Right hindlimb (tissue), 1 donor: ENCODE measurements at regions not wholly inside any gene's neighbourhood (a gene's known extent, or its start where the extent isn't known, plus 50 kb on each side); places are given as distances from the start of the nearest gene placed in this dataset.
A peak's percentile ranks its signal among the peaks of the same experiment; 100 is the strongest.

Source experiments
- DNase-seq: peaks from one replicate; pipeline ENCODE4 v3.0.0-alpha.2; 2018

DNA sequence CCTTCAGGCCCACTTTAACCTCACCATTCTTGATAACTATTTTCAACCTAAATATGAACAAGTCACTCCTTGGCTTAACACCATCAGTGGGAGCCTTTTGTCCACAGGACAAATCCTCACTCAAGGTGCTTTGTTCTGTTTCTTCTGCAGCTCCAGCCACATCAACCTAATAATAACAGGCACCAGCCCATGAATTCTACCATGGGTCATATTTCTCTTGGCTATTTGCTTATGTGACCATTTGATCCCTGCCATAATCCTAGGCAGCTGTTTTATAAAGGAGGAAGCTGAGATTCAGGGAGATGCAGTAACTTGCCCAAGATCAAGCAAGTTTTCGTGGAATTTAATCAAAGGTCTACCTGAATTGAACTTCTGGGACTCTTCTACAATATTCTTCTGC is 561.3 kb downstream of the DHX35 start:
- no peak for DNase-seq

DNA sequence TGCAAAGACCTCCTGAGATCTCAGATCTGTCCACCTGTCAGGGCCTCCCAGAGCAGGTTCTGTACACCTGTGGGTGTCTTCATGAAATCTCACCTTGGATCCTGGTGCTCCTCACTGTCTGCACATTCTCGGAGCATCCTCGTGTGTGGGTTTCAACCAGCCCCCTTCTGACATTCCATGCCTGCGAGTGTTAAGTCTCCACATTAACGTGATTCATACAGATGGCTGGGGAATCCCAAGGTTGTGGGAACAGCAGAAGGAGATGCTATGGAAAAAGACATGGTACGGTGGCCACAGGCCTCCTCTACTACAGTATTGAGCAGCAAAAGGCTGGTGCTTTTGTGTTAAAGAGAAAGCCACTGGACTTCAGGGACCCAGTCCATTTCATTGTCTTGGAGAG is 556.5 kb downstream of the DHX35 start:
- DNase-seq = no peak

DNA sequence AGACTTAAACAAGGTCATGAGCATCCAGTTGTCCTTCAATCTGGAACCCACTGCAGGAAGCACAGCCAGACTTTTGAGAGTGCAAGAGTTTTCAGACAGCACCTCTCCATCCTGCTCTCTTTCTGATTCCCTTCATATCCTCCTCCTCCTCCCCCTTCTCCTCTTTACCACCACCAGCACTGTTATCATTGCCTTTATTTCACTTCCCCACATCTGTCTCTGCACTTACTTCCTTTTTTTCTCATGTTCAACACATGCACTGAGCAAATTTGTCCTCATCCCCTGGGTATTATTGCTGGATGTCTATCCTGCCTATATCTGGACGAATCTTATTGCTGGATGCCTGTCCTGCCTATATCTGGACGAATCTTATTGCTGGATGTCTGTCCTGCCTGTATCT is 554.8 kb downstream of the DHX35 start:
- no peak for DNase-seq

DNA sequence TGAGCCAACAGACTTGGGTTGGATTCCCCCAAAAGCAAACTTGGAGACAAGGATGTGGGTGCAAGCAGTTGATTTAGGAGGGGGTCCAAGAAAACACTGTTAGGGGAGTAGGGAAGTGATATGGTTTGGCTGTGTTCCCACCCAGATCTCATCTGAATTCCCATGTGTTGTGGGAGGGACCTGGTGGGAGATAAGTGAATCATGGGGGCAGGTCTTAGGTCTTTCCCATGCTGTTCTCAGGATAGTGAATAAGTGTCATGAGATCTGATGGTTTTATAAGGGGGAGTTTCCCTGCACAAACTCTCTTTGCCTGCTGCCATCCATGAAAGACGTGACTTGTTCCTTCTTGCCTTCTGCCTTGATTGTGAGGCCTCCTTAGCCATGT is 542.6 kb downstream of the DHX35 start:
- no peak for DNase-seq

DNA sequence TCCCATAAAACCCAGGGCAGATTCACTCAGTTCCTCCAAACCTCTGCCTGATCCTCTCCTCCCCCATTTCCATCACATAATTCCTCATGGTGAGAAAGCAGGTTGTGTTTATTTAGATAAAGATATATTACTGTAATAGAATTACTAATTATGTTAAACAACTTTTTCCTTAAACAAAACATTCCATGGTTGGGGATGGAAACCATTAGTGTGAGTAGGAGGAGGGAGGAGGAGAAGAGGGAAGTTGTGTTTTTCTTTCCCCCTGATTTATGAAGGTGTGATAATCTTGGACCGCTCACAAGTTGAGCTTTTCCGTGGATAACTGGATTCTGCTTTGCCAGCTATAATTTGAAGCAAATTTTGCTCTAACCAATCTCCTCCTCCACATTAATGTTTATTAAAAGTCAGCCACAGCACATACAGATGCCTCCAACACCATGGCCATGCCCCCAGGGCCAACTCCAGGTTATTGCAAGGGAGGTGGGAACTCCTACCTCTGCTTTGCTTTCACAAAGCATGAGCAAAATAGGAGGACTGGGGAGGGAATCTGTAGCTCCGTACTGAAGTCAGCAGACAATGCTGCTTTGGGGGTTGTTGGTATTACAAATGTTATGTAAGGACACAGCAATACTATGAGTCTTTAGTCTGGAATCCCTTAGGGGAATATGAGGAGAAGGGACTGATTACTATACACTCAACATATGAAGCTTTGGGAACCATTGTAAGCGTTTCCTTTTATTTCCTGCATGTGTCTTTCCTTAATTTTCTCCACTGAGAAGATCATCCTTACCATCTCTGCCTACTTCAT is 542.0 kb downstream of the DHX35 start:
- DNase-seq = no peak

DNA sequence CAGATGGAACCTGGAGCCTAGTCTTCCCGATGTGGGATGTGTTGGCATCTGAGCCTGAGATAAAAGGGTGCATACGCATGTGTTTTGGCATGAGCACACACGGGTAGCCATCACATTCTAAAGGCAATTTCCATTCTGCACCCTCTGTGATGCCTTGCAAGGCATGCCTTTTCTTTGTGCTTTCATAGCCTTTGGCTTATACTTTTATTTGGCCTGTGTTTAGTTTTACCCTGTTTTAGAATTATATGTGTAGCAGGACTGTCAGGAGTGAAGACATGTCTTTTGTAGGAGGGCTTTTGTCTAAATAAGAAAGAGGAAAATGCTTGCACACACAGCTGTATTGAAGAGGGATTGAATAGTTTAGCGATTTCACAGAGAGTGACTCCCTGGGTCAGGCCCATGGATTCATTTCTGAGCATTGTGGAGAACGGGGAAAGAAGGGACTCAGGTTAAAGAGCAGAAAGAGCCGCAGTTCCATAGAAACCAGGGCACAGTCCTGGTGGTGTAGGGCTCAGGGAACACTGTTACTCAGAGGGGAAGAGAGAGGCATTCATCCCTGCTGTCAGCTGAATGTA is 530.2 kb downstream of the DHX35 start:
- no peak for DNase-seq

DNA sequence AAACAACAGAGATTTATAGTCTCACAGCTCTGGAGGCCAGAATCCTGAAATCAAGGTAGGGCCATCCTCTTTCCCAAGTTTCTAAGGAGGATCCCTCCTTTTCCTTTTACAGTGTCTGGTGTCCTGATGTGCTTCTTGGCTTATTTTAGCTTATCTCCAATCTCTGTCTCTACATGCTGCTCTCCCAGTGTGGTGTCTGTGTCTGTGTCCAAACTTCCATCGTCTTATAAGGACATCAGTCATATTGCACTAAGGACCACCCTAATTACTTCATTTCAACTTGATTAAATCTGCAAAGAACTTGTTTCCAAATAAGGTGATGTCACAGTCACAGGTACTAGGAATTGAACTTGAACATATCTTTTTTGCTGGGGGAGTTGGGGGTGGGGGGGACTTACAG is 529.6 kb downstream of the DHX35 start:
- DNase-seq = no peak

DNA sequence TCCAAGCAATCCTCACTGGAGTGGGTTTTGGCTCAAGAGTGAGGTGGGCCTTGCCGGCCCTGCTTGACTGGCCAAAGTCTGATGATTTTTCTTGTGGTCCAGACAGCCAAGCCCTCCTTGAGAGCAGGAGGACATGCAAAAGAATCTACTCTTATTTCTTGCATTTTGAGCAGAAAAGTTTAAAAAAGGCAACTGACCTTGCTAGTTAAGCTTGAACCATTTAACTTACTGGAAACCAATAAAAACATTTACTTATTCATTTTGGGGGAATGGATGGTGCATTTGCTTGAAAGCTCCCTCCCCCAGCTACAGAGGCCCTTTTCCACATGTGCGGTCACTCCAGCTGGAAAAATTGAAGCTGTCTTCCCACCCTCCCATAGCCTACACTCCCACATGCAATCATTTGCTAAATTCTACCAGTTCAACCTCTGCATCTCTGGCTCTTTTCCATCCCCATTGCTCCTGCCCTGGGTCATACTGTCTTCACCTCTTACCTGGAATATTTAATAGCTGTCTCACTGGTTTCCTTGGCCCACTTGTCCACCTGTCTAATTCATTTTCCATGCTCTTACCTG is 527.9 kb downstream of the DHX35 start:
- peak; percentile 51 for DNase-seq

DNA sequence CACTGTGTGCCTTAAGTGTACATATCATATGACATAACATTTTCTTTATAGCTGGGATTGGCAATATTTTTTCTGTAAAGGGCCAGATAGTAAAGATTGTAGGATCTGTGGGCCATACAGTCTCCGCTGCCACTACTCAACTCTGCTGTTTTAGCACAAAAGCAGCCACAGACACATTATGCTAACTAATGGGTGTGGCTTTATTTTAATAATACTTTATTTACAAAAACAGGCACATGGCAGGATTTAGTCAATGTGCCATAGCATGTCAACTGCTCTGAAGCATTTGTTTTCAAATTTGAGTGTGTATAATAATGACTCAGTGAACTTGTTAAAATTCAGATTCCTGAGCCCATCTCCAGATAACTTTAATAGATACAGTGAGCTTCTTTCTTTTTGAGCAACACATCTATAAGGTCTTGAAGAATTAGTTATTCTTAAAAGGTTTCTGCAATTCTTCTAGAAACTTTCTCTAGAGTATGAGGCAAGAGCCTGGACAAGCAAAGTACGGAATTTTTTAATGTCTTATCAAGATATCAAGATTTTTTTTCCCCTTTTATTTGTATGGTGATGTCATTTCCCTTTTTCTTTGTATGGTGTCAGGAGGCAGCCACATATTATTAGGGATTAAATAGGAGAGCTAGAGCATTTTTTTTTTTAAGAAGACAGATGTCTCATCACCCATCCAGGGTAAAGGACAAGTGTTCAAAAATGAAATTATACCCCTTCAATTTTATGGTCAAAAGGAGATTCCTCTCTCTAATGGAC is 518.3 kb downstream of the DHX35 start:
- no peak for DNase-seq

DNA sequence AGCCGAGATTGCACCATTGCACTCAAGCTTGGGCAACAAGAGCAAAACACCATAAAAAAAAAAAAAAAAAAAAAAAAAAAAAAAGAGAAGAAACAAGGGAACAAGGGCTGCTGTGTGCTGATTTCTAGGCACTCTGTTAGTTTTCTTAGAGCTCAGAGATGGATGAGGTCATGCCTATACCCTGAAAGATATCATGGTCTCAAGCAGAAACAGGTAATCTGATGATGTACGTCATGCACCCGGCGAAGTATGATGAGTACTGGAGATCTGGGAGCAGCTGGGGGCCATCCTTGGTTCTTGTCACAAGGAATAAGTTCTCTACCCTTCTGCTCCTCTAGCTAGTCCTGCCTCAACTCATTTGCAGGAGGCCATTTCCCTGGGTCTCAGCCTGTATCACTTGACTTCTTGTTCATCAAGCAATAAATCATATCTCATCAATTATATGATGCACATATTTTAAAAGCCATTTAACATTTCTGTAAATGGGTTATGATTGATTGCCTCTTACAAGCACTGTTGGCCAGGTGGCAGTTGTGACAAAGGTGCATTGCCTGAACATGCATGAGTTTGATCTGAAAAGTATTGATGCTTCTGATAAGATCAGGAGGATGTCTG is 517.2 kb downstream of the DHX35 start:
- no peak for DNase-seq

DNA sequence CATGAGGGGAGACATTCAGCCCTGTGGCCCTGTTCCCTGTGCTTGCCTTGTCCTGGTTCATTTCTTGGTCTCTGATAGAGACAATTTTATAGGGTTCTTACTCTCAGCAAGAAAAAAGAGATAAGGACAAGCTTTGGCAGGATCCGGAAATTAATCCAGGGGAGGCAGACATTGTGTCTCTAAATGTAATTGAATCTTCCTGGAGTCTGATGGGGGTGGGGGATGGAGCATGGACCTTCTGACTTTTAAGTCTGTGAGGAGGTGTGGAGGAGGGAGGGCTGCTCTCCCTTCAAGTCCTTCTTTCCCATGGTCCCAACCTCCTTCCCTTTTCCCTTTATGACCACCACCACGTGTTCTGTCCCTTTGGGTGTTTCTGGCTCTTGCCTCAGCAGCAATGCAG is 512.7 kb downstream of the DHX35 start:
- no peak for DNase-seq

DNA sequence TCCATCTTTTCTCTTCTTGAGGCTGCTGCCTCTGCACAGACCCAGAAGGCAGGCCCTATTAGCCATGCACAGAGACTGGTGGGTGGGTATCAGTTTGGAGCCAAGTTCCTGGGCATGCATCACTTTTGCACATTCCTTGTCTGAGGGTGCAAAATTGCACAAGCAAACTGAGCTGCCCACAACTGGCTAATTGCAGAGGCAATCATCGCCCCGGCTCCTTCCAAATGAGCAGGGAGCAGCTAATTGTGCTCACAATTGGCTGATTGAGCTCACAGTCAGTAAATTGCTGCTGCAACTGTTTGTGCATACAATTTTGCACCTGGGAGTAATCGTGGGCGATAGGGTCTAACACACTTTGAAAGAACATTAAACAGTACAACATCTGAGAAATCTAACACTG is 511.4 kb downstream of the DHX35 start:
- no peak for DNase-seq

DNA sequence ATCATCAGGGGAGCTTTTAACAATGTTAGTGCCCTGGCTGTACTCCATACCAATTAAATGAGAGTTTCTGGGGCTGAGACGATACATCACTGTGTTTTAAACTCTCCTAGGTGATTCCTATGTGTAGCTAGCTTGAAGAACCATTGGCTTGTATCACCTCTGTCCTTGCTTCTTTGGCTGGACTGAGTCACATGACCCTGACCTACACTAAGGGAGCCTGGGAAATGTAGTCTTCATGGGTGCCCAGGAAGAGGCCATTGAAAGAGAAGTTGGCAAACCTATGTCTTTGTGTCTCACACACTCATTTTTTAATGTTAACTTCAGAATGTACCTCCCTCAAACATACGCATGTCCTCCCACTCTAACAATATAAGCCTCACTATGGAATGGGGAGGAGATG is 506.6 kb downstream of the DHX35 start:
- DNase-seq = no peak

DNA sequence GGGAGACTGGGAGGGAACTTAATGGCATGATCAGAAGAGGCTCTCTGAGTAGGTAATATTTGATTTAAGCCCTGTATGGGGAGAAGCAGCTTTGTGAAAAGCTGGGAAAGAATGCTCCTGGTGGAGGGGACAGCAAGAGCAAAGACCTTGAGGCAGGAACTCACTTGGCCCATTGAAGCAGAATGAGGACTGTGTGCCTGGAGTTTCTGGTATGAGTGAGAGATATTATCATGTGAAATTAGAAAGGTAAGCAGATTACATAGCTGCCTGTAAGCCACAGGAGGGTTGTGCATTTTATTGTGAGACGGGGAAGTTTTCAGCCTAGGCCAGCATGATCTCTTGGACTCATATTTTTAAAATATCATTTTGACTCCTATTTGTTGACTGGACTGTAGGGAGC is 502.1 kb downstream of the DHX35 start:
- DNase-seq = no peak

DNA sequence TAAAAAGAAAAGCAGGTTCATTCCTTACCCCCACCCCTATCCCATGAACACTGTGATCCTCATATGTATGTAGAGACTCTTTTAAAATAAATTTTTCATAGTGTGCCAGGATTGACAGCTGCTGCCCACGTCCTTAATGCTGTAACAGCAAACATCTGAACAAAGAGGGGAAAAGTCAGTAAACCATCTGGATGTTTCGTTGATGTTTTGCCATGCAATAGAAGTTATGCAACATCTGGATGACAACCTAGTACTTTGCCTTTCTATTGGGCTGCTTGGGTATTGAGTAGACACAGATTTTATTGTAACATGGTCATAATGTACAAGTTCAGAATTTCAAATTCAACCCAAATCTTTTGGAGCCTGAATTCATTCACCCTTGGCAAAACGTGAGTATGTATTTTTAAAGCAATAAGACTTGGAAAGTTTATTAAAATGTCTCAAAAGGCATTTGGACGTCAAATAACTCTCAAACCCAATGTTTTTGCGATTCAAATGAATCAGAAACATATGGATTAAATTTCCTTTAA is 500.3 kb downstream of the DHX35 start:
- DNase-seq = no peak

DNA sequence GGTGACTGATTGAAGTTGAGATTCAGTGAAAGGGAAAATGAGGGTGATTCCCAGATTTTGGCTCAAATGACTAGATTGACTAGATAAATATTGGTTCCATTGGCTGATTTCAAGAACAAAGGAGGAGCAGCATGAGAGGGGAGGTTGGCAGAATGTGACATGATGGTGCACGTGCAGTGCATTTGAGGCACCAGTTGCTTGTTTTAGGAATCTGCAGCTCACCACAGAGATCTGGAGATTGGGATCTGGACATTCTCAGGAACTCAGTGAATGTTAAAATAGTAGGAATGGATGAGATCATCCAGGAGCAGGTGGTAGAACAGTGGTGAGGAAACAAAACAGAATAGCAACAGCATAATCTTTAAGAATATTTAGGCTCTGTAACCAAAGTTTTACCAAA is 496.3 kb downstream of the DHX35 start:
- DNase-seq = no peak

DNA sequence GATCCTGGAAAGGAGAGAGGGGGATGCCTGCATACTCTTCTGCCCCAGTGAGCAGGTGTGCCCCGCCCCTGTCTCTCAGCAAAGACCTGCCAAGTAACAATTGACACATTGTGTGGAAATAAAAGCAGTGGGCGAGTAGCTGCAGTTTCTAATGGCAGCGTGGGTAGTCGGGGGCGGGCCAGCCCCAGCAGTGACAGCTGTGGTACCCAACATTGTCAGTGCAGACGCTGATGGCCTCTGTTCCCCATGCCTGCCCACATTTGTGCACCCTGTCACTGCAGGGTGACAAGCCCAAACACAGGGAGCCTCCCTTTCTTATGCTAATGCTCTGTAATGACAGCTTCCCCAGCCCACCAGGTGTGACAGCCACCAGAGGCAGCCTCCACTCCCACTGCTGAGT is 491.7 kb downstream of the DHX35 start:
- no peak for DNase-seq

DNA sequence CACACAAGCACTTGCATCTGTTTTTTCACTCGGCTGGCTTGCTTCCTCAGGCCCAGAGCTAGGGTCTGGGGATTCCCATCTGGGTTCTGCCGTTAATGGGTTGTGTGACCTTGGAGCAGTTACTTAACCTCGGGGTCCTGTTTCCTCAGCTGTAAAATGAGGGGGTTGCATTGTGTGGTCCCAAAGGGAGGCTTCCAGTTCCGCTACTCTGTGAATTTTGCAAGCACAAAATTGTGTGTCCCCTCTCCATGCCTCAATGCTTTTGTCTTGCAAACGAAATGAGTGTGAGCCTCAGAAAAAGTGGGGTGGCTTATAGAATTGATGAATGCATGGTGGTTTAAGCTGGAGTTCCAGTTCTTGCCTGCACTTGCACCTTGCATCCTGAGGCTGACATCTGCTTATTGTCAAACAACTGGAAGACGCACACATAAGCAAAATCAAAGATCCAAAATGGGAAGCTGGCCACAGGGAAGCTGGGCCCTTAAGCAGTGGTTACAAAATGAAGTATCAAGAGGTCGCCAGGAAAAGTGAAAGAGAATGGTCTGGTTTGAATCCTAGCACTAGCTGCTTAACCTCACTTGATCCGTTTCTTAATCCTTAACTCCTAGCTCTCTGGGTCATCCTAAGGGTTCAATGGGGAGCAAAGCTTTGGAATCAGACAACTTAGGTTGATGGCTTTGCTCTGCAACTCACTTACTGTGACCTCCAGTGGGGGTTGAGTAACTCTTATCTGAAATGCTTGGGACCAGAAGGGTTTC is 490.6 kb downstream of the DHX35 start:
- DNase-seq = peak; percentile 29

DNA sequence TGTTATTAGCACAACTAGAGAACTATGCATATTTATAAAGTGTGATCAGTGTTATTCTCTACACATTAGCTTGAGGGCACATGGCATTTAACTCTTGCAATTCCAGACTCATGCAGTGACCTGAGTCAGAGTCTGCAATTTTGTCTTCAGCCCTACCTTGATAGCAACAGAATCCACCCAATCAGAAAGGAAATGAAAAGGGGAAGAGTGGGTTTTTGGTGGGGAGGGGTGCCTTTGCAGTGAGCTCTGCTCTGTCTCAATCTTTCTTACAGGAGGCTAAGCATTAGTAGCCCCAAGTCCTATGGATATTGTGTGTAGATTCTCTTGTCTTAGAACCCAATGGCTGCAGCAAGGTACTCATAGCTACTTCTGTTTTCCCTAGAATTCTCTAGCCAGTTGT is 489.2 kb downstream of the DHX35 start:
- no peak for DNase-seq

DNA sequence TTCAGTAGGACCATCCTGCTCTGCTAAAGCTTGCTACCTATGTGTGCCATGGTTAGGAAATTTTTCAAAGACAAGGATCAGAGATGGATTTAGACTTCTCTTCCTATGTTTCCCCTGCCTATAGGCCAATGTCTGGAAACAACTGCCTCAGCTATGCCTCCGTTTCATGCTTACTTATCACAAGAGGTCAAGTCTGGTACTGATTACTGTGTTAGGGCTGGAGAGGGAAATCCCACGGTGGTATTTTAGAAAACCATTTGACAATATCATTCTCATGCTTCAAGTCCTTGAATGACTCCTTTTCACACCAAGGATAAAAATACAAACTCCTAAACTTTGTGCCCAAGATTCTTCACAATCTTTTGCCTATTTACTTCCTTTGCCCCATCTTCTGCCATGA is 484.3 kb downstream of the DHX35 start:
- no peak for DNase-seq

DNA sequence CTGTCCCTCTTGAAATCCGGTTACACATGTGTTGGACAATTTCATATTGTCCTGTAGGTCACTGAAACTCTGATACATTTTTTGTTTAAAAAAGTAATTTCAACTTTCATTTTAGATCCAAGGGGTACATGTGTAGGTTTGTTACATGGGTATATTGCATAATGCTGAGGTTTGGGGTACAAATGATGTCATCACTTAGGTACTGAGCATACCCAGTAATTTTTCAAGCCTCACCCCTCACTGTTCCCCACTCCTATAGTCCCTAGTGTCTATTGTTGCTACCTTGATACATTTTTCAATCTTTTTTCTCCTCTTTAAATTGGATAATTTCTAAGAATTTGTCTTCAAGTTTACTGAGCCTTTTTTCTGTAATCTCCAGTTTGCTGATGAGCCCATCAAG is 483.0 kb downstream of the DHX35 start:
- no peak for DNase-seq

DNA sequence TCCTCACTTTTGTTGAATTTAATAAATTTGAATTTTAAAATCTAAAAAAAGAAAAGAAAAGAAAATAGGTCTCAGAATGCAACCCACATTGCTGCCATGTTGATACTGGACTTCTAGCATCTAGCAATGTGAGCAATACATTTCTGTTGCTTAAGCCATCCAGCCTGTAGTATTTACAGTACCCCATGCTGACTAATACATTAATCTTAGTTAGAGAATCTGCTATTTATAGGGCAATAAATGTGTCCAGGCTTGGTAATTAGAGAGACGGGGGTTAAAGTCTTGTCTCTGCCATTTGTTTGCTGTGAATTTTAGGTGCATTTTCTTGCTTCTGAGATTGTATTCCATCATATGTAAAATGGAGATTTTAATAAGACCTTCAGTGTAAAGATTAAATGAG is 471.3 kb downstream of the DHX35 start:
- no peak for DNase-seq
